Neural cell (in vitro differentiated cells): ENCODE measurements at regions not wholly inside any gene's neighbourhood (a gene's known extent, or its start where the extent isn't known, plus 50 kb on each side); places are given as distances from the start of the nearest gene placed in this dataset.
A peak's percentile ranks its signal among the peaks of the same experiment; 100 is the strongest.

Experiments used
- H2AFZ ChIP-seq: fragments of 200-600, 300-800 bp; sonication (generic), shearing (Covaris generic); 2 replicates; pipeline ENCODE4 v1.6.0; 2014; ENCODE audit warnings: low read depth, mild to moderate bottlenecking, antibody characterized with exemption, low read length, moderate library complexity
- H3F3A ChIP-seq: fragments of 200-600 bp; shearing (Covaris generic); 2 replicates; pipeline ENCODE4 v1.6.1; 2016; ENCODE audit warnings: mild to moderate bottlenecking, moderate library complexity, mixed read lengths, antibody characterized with exemption, low read length; ENCODE audit not compliant: insufficient read depth, poor library complexity, severe bottlenecking
- H3K27ac ChIP-seq: fragments of 200-600, 300-800 bp; sonication (generic), shearing (Covaris generic); 2 replicates; pipeline ENCODE4 v1.5.1; 2014; ENCODE audit warnings: mild to moderate bottlenecking, low read length, moderate library complexity
- H3K27me3 ChIP-seq: fragments of 300-800, 200-600 bp; sonication (generic), shearing (Covaris generic); 2 replicates; pipeline ENCODE4 v1.6.0; 2014; ENCODE audit warnings: mild to moderate bottlenecking, low read depth, low read length, moderate library complexity; ENCODE audit not compliant: insufficient read depth
- H3K36me3 ChIP-seq: fragments of 300-800, 200-600 bp; sonication (generic), shearing (Covaris generic); 2 replicates; pipeline ENCODE4 v1.5.1; 2014; ENCODE audit warnings: mild to moderate bottlenecking, antibody characterized with exemption, low read length, moderate library complexity; ENCODE audit not compliant: insufficient read depth
- H3K4me2 ChIP-seq: fragments of 300-800, 200-600 bp; sonication (generic), shearing (Covaris generic); 2 replicates; pipeline ENCODE4 v1.6.0; 2014; ENCODE audit warnings: mild to moderate bottlenecking, low read length
- H3K4me3 ChIP-seq: fragments of 300-800, 200-600 bp; sonication (generic), shearing (Covaris generic); 2 replicates; pipeline ENCODE4 v1.5.1; 2014; ENCODE audit warnings: mild to moderate bottlenecking, low read length, moderate library complexity
- H3K79me2 ChIP-seq: fragments of 200-600 bp; shearing (Covaris generic); replicated peaks from 2 replicates; pipeline ENCODE4 v1.6.0; 2014; ENCODE audit warnings: mild to moderate bottlenecking, low read length, moderate library complexity; ENCODE audit not compliant: insufficient read depth
- H3K9ac ChIP-seq: fragments of 300-800, 200-600 bp; sonication (generic), shearing (Covaris generic); 2 replicates; pipeline ENCODE4 v1.6.1; 2016; ENCODE audit warnings: mild to moderate bottlenecking, low read length, mixed read lengths
- H3K9me2 ChIP-seq: fragments of 200-600 bp; shearing (Covaris generic); 2 replicates; pipeline ENCODE4 v1.6.1; 2016; ENCODE audit warnings: mild to moderate bottlenecking, low read length, mixed read lengths; ENCODE audit not compliant: insufficient read depth
- H3K9me3 ChIP-seq: fragments of 200-600, 300-800 bp; sonication (generic), shearing (Covaris generic); 2 replicates; pipeline ENCODE4 v1.6.1; 2016; ENCODE audit warnings: mild to moderate bottlenecking, mixed run types, low read length, moderate library complexity, mixed read lengths
- H4K20me1 ChIP-seq: fragments of 200-600 bp; shearing (Covaris generic); 2 replicates; pipeline ENCODE4 v1.6.1; 2016; ENCODE audit warnings: mild to moderate bottlenecking, mixed run types; ENCODE audit not compliant: insufficient read depth
- CTCF ChIP-seq: fragments of 450-650 bp; IDR thresholded peaks from 2 replicates; pipeline ENCODE4 v1.5.1; 2014; ENCODE audit warnings: antibody characterized with exemption, mild to moderate bottlenecking, moderate library complexity; ENCODE audit not compliant: poor library complexity, severe bottlenecking
- EP300 ChIP-seq: fragments of 450-650 bp; conservative IDR thresholded peaks from 2 replicates; pipeline ENCODE4 v1.6.1; 2014; ENCODE audit warnings: antibody characterized with exemption, mild to moderate bottlenecking, moderate library complexity; ENCODE audit not compliant: poor library complexity, severe bottlenecking
- EZH2 ChIP-seq: fragments of 200-600, 300-800 bp; shearing (Covaris generic), sonication (generic); IDR thresholded peaks from 2 replicates; pipeline ENCODE4 v1.6.1; 2014; ENCODE audit warnings: antibody characterized with exemption, low read length, borderline replicate concordance, mild to moderate bottlenecking; ENCODE audit not compliant: insufficient read depth, poor library complexity, severe bottlenecking
- MXI1 ChIP-seq: fragments of 450-650 bp; conservative IDR thresholded peaks from 2 replicates; pipeline ENCODE4 v1.6.1; 2014; ENCODE audit warnings: antibody characterized with exemption, mild to moderate bottlenecking; ENCODE audit not compliant: poor library complexity, severe bottlenecking
- POLR2AphosphoS5 ChIP-seq: IDR thresholded peaks from 2 replicates; pipeline ENCODE4 v1.6.1; 2012
- RAD21 ChIP-seq: fragments of 450-650 bp; conservative IDR thresholded peaks from 2 replicates; pipeline ENCODE4 v1.6.1; 2014; ENCODE audit warnings: antibody characterized with exemption, mild to moderate bottlenecking, moderate library complexity
- REST ChIP-seq: IDR thresholded peaks from 2 replicates; pipeline ENCODE4 v1.6.1; 2012; ENCODE audit warnings: borderline replicate concordance
- SMC3 ChIP-seq: fragments of 450-650 bp; conservative IDR thresholded peaks from 2 replicates; pipeline ENCODE4 v1.6.1; 2014; ENCODE audit warnings: antibody characterized with exemption, mild to moderate bottlenecking, moderate library complexity; ENCODE audit not compliant: poor library complexity
- TAF1 ChIP-seq: IDR thresholded peaks from 2 replicates; pipeline ENCODE4 v1.6.1; 2012; ENCODE audit warnings: low read depth

GRCh38 chr2:193796847-193797246 lies 1602.1 kb upstream of the TMEFF2 start:
- Histone ChIP-seq H3K9ac (no peak overlapping the region), H3K79me2 (no peaks in the 10 kb centered on the region), H3K9me2 (no peaks in the 10 kb centered on the region), H3K36me3 (no peaks in the 10 kb centered on the region), H4K20me1 (no peaks in the 10 kb centered on the region), H3K4me3 (no peak overlapping the region), H3F3A (no peaks in the 10 kb centered on the region), H2AFZ (no peak overlapping the region), H3K27ac (no peak overlapping the region), H3K9me3 (no peaks in the 10 kb centered on the region), H3K27me3 (no peaks in the 10 kb centered on the region), H3K4me2 (no peak overlapping the region)
- TF ChIP-seq POLR2AphosphoS5 (peak; percentile 33), MXI1 (no peak), EZH2 (no peak), CTCF (no peak), EP300 (peak; percentile 91)

GRCh38 chr2:193793914-193794313 lies 1599.2 kb upstream of the TMEFF2 start:
- Histone ChIP-seq H3K4me2 (no peak overlapping the region), H3K79me2 (no peaks in the 10 kb centered on the region), H3K9me3 (no peaks in the 10 kb centered on the region), H3F3A (no peaks in the 10 kb centered on the region), H3K9me2 (no peaks in the 10 kb centered on the region), H3K36me3 (no peaks in the 10 kb centered on the region), H4K20me1 (no peaks in the 10 kb centered on the region), H2AFZ (no peak overlapping the region), H3K27ac (no peak overlapping the region), H3K9ac (no peak overlapping the region), H3K4me3 (no peak overlapping the region), H3K27me3 (no peaks in the 10 kb centered on the region)
- no peak for TF ChIP-seq CTCF
- no peak for TF ChIP-seq SMC3
- no peak for TF ChIP-seq POLR2AphosphoS5
- no peak for TF ChIP-seq TAF1
- TF ChIP-seq REST = no peak
- TF ChIP-seq RAD21 = no peak
- TF ChIP-seq EZH2 = no peak
- TF ChIP-seq EP300 = no peak
- no peak for TF ChIP-seq MXI1
